ENCODE measurements at regions not wholly inside any gene's neighbourhood (a gene's known extent, or its start where the extent isn't known, plus 50 kb on each side); places are given as distances from the start of the nearest gene placed in this dataset.

DNA sequence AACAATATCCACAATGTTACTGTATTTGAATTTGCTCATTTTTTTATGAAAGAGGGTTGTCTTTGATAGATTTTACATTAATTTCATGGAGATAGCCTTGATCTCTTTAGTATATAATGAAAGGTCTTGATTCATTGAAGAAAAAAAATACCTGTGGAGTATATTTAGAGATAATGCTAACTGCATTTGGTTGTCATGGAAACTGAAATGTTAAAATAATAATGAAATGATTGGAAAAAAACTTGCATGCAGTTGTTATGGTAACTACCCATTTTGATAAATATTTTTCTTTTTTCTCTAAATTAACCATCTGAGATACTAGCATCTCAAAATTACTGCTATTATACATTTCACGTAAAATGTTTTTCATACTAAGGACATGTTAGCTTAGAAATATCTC is 712.7 kb upstream of the FAM98A start:
- no peaks in the 10 kb centered on the region for H3K36me3 ChIP-seq (replicated peaks)
- TF ChIP-seq, protein P1, sequence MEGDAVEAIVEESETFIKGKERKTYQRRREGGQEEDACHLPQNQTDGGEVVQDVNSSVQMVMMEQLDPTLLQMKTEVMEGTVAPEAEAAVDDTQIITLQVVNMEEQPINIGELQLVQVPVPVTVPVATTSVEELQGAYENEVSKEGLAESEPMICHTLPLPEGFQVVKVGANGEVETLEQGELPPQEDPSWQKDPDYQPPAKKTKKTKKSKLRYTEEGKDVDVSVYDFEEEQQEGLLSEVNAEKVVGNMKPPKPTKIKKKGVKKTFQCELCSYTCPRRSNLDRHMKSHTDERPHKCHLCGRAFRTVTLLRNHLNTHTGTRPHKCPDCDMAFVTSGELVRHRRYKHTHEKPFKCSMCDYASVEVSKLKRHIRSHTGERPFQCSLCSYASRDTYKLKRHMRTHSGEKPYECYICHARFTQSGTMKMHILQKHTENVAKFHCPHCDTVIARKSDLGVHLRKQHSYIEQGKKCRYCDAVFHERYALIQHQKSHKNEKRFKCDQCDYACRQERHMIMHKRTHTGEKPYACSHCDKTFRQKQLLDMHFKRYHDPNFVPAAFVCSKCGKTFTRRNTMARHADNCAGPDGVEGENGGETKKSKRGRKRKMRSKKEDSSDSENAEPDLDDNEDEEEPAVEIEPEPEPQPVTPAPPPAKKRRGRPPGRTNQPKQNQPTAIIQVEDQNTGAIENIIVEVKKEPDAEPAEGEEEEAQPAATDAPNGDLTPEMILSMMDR (IDR thresholded peaks at IDR 0.05; ENCODE audit: low read depth, low read length, missing control alignments) = no peak
- no peak overlapping the region for H3K4me3 ChIP-seq (ENCODE audit: low read depth, low read length)
- H3K27me3 ChIP-seq (replicated peaks) = no peaks in the 10 kb centered on the region
- in situ Hi-C loops (cut with HindIII; ENCODE audit: low pct_ligation_motif_present, low sequenced_read_pairs) = no loop called here
- DNase-seq = no peak
- H3K27ac ChIP-seq = no peak overlapping the region

DNA sequence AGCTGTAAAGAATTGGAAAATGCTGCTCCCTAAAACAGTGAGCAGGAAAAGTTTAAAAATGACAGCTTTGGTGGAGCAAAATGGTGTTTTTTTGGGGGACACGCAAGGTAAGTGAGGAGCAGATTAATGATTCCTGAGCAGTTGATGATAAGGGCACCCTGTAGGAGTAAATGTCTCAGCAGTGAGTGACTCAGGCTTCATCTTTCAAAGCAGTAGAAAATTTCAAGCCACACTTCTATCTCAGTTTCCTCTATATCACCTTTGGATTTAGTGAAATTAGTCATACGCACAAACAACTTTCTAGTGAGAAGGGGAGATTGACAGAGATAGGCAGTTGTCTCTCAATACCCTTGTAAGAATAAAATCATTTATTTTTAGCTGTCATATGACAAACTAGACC is 709.0 kb upstream of the FAM98A start:
- TF ChIP-seq, protein P1 (IDR thresholded peaks at IDR 0.05; ENCODE audit: low read depth, low read length, missing control alignments) = no peak
- Histone ChIP-seq H3K27ac (no peak overlapping the region), H3K36me3 (replicated peaks) (no peaks in the 10 kb centered on the region), H3K27me3 (replicated peaks) (no peaks in the 10 kb centered on the region), H3K4me3 (ENCODE audit: low read depth, low read length) (no peak overlapping the region)
- in situ Hi-C loops (cut with HindIII; ENCODE audit: low pct_ligation_motif_present, low sequenced_read_pairs) = no loop called here
- no peak for DNase-seq

DNA sequence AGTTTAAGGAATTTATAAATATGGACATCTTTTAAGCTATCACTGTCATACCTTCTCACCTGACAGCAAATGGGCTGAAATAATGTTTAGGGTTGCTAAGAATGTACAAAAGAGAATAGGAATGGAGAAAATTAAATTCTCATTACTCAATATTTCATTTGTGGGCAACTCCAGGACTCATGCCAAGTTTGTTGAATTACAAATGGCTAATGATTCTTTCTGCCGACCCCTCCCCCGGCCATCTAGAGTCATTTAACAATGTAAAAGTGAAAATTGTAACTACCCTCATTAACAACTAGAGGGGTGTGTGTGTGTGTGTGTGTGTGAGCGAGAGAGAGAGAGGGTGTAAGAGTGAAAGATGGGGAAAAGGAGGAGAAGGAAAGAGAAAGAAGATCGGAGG is 708.5 kb upstream of the FAM98A start:
- in situ Hi-C loops (cut with HindIII; ENCODE audit: low pct_ligation_motif_present, low sequenced_read_pairs) = no loop called here
- DNase-seq = no peak
- no peak overlapping the region for H3K27ac ChIP-seq
- H3K27me3 ChIP-seq (replicated peaks) = no peaks in the 10 kb centered on the region
- H3K36me3 ChIP-seq (replicated peaks) = no peaks in the 10 kb centered on the region
- TF ChIP-seq, protein P1 (IDR thresholded peaks at IDR 0.05; ENCODE audit: low read depth, low read length, missing control alignments) = no peak
- no peak overlapping the region for H3K4me3 ChIP-seq (ENCODE audit: low read depth, low read length)

DNA sequence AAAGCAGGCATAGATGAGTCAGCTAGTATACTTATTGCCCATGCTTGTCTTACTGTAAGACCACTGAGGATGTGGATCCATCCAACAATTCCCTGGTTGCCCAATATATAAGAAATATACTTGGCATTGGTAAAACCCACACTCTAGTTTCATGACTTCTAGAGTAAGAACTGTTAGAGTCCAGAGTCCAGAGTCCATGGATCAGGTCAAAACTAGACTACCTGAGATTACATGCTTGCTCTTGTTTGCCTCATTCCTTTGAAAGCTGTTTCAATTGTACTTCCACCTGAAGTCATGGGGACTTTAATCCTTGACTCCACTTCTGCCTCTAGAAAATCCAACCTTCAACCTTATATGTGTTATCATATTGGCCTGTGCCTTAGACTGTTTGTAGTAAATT is 707.6 kb upstream of the FAM98A start:
- TF ChIP-seq, protein P1 (IDR thresholded peaks at IDR 0.05; ENCODE audit: low read depth, low read length, missing control alignments) = no peak
- DNase-seq = no peak
- in situ Hi-C loops (cut with HindIII; ENCODE audit: low pct_ligation_motif_present, low sequenced_read_pairs) = no loop called here
- Histone ChIP-seq H3K36me3 (replicated peaks) (no peaks in the 10 kb centered on the region), H3K27ac (no peak overlapping the region), H3K27me3 (replicated peaks) (no peaks in the 10 kb centered on the region), H3K4me3 (ENCODE audit: low read depth, low read length) (no peak overlapping the region)

DNA sequence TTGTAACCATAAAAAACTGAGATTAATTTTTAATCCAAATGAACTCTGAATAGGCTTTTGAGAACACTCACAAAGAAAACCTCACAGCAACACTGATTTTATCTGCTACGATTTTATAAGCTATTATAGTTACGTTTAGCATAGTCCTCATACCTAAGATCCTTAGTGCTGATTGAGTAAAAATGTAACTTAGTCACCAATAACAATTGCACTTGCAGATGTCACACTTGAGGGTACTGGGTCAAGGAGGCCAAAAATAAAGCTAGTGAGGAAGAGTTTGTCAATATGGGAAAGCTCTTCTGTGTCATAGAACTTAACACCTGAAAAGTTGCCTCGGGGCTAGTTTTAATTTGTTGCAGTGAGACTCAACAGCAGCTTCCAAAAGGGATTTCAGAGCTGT is 706.5 kb upstream of the FAM98A start:
- no peak overlapping the region for H3K27ac ChIP-seq
- TF ChIP-seq, protein P1 (IDR thresholded peaks at IDR 0.05; ENCODE audit: low read depth, low read length, missing control alignments) = no peak

DNA sequence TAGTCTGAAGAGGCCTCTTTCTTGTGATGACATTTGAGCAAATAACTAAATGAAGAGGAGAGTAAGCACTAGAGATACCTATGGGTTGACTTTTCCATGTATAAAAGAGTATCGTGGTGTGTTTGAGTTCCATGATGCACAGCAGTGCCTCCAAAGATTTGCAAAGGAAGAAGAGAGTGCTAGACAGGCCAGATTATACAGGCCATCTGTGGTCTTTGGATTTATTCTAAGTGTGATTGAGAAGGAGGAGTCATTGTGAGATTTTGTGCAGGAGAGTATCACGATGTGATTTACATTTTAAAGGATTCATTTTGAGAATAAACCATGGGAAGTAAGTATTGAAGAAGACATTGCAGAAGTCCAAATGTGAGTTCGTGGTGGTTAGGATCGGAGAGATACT is 695.9 kb upstream of the FAM98A start:
- no peak for DNase-seq
- in situ Hi-C loops (cut with HindIII; ENCODE audit: low pct_ligation_motif_present, low sequenced_read_pairs) = no loop called here
- Histone ChIP-seq H3K27me3 (replicated peaks) (no peaks in the 10 kb centered on the region), H3K4me3 (ENCODE audit: low read depth, low read length) (no peak overlapping the region), H3K27ac (no peak overlapping the region), H3K36me3 (replicated peaks) (no peaks in the 10 kb centered on the region)
- TF ChIP-seq, protein P1 (IDR thresholded peaks at IDR 0.05; ENCODE audit: low read depth, low read length, missing control alignments) = no peak

More for the DNA sequence above, 706.5 kb upstream of the FAM98A start:
- DNase-seq = no peak
- H3K27me3 ChIP-seq (replicated peaks) = no peaks in the 10 kb centered on the region
- no peak overlapping the region for H3K4me3 ChIP-seq (ENCODE audit: low read depth, low read length)
- in situ Hi-C loops (cut with HindIII; ENCODE audit: low pct_ligation_motif_present, low sequenced_read_pairs) = no loop called here
- H3K36me3 ChIP-seq (replicated peaks) = no peaks in the 10 kb centered on the region

Measured in brain microvascular endothelial cell (primary cell).